ENCODE measurements at regions not wholly inside any gene's neighbourhood (a gene's known extent, or its start where the extent isn't known, plus 50 kb on each side); places are given as distances from the start of the nearest gene placed in this dataset.

GRCh38 chr4:97394653-97395052 is 748.6 kb downstream of the STPG2 start:
- TF ChIP-seq POLR2AphosphoS5 (IDR thresholded peaks at IDR 0.05; ENCODE audit: low read depth, low read length) (no peak), CTCF (IDR thresholded peaks at IDR 0.05) (no peak)

Data from Panc1 (cell line).